Lower lobe of right lung (tissue), 2 donors: ENCODE measurements at regions not wholly inside any gene's neighbourhood (a gene's known extent, or its start where the extent isn't known, plus 50 kb on each side); places are given as distances from the start of the nearest gene placed in this dataset.
A peak's percentile ranks its signal among the peaks of the same experiment; 100 is the strongest.

Source experiments
- ATAC-seq, 2 donors: fragments of 200-7000 bp; cut with Tn5 transposase; one replicate each; pipeline ENCODE4 v1.9.1; 2020 to 2022; ENCODE audit warnings: mild to moderate bottlenecking in 2 of 2, moderate library complexity in 2 of 2
- DNase-seq: peaks from one replicate; pipeline ENCODE4 v3.0.0-alpha.2; 2020
- H3K27ac ChIP-seq: fragments of 200-600 bp; one replicate; pipeline ENCODE4 v1.8.0; 2022
- H3K27me3 ChIP-seq: fragments of 200-600 bp; one replicate; pipeline ENCODE4 v1.8.0; 2022; ENCODE audit warnings: low read depth
- H3K36me3 ChIP-seq: fragments of 200-600 bp; one replicate; pipeline ENCODE4 v1.8.0; 2022; ENCODE audit warnings: mild to moderate bottlenecking
- H3K4me1 ChIP-seq: fragments of 200-600 bp; one replicate; pipeline ENCODE4 v1.8.0; 2022
- H3K4me3 ChIP-seq: fragments of 200-600 bp; one replicate; pipeline ENCODE4 v1.8.0; 2022; ENCODE audit warnings: mild to moderate bottlenecking
- H3K9me3 ChIP-seq: fragments of 200-600 bp; one replicate; pipeline ENCODE4 v1.8.0; 2022
- CTCF ChIP-seq: fragments of 200-600 bp; IDR thresholded peaks from one replicate; pipeline ENCODE4 v1.8.0; 2022; ENCODE audit warnings: antibody characterized with exemption, mild to moderate bottlenecking
- intact Hi-C: fragments of 100-400 bp; cut with DNase I; formaldehyde crosslinking; loops from one replicate; pipeline ENCODE4 v1.11.0; 2022
- donor health status: DM: no; HTN: yes; CAD: no; lungs with severe emphysema.

- ATAC-seq (no peak), DNase-seq (no peak)
- TF ChIP-seq CTCF: no peak
- Histone ChIP-seq H3K9me3 (no peaks in the 10 kb centered on the region), H3K36me3 (no peaks in the 10 kb centered on the region), H3K27me3 (no peaks in the 10 kb centered on the region), H3K4me1 (no peaks in the 10 kb centered on the region), H3K4me3 (no peak overlapping the region), H3K27ac (no peak overlapping the region)
- intact Hi-C loops: no loop called here
These were observed 181.8 kb upstream of the OLFM3 start for GRCh38 chr1:102178480-102178879.

GRCh38 chr1:102174259-102174863, 177.6 kb upstream of the OLFM3 start:
- Histone ChIP-seq H3K4me1 (no peaks in the 10 kb centered on the region), H3K4me3 (no peak overlapping the region), H3K36me3 (no peaks in the 10 kb centered on the region), H3K27me3 (no peaks in the 10 kb centered on the region), H3K9me3 (no peaks in the 10 kb centered on the region), H3K27ac (no peak overlapping the region)
- intact Hi-C loops: no loop called here
- ATAC-seq (no peak), DNase-seq (no peak)
- peak; percentile 26 for TF ChIP-seq CTCF

GRCh38 chr1:102172200-102172599, 175.5 kb upstream of the OLFM3 start:
- DNase-seq (no peak), ATAC-seq (no peak)
- intact Hi-C loops: no loop called here
- no peak overlapping the region for H3K4me3 ChIP-seq
- no peaks in the 10 kb centered on the region for H3K4me1 ChIP-seq
- no peaks in the 10 kb centered on the region for H3K27me3 ChIP-seq
- H3K36me3 ChIP-seq: no peaks in the 10 kb centered on the region
- no peak overlapping the region for H3K27ac ChIP-seq
- no peak for TF ChIP-seq CTCF
- H3K9me3 ChIP-seq: no peaks in the 10 kb centered on the region

GRCh38 chr1:102163799-102164198, 167.1 kb upstream of the OLFM3 start:
- Histone ChIP-seq H3K9me3 (no peaks in the 10 kb centered on the region), H3K4me3 (no peak overlapping the region), H3K36me3 (no peaks in the 10 kb centered on the region), H3K27ac (no peak overlapping the region), H3K27me3 (no peaks in the 10 kb centered on the region), H3K4me1 (no peaks in the 10 kb centered on the region)
- ATAC-seq (no peak), DNase-seq (no peak)
- TF ChIP-seq CTCF: no peak
- intact Hi-C loops: no loop called here

- Histone ChIP-seq H3K27ac (no peak overlapping the region), H3K9me3 (no peaks in the 10 kb centered on the region), H3K4me3 (no peak overlapping the region), H3K4me1 (no peaks in the 10 kb centered on the region), H3K36me3 (no peaks in the 10 kb centered on the region), H3K27me3 (no peaks in the 10 kb centered on the region)
- DNase-seq (no peak), ATAC-seq (no peak)
- intact Hi-C loops: no loop called here
- no peak for TF ChIP-seq CTCF
These were observed 154.5 kb upstream of the OLFM3 start for GRCh38 chr1:102151242-102151641.

GRCh38 chr1:102120910-102121309, 124.2 kb upstream of the OLFM3 start:
- no peaks in the 10 kb centered on the region for H3K9me3 ChIP-seq
- no peak for DNase-seq
- no peaks in the 10 kb centered on the region for H3K4me1 ChIP-seq
- H3K4me3 ChIP-seq: no peak overlapping the region
- no peaks in the 10 kb centered on the region for H3K36me3 ChIP-seq
- intact Hi-C loops: no loop called here
- TF ChIP-seq CTCF: no peak
- H3K27ac ChIP-seq: no peak overlapping the region
- H3K27me3 ChIP-seq: no peaks in the 10 kb centered on the region
- ATAC-seq: no peak
